Smooth muscle cell (in vitro differentiated cells): ENCODE measurements at regions not wholly inside any gene's neighbourhood (a gene's known extent, or its start where the extent isn't known, plus 50 kb on each side); places are given as distances from the start of the nearest gene placed in this dataset.

Experiments
- DNase-seq: peaks from one replicate; lab custom pipeline; 2025; ENCODE audit not compliant: unreplicated experiment; lab: John Stamatoyannopoulos, UW
- H2AFZ ChIP-seq: fragments of 200-600 bp; sonication (generic); 2 replicates; pipeline ENCODE4 v1.6.0; 2016; ENCODE audit warnings: antibody characterized with exemption, low read depth, mild to moderate bottlenecking
- H3F3A ChIP-seq: fragments of 200-600 bp; sonication (generic); 2 replicates; pipeline ENCODE4 v1.6.0; 2017; ENCODE audit warnings: antibody characterized with exemption, low read depth
- H3K27ac ChIP-seq: fragments of 200-600 bp; sonication (generic); 2 replicates; pipeline ENCODE4 v1.5.1; 2016; ENCODE audit warnings: low read depth, mild to moderate bottlenecking
- H3K27me3 ChIP-seq: fragments of 200-600 bp; sonication (generic); 2 replicates; pipeline ENCODE4 v1.6.1; 2016; ENCODE audit warnings: low read depth, mild to moderate bottlenecking
- H3K36me3 ChIP-seq: fragments of 200-600 bp; sonication (generic); 2 replicates; pipeline ENCODE4 v1.5.1; 2016; ENCODE audit warnings: low read depth
- H3K4me1 ChIP-seq: fragments of 200-600 bp; sonication (generic); 2 replicates; pipeline ENCODE4 v1.5.1; 2016; ENCODE audit warnings: low read depth
- H3K4me2 ChIP-seq: fragments of 200-600 bp; sonication (generic); 2 replicates; pipeline ENCODE4 v1.6.0; 2016; ENCODE audit warnings: mild to moderate bottlenecking
- H3K4me3 ChIP-seq: fragments of 200-600 bp; sonication (generic); 2 replicates; pipeline ENCODE4 v1.5.1; 2016; ENCODE audit warnings: mild to moderate bottlenecking
- H3K79me2 ChIP-seq: fragments of 200-600 bp; sonication (generic); 2 replicates; pipeline ENCODE4 v1.6.0; 2016; ENCODE audit warnings: low read depth, mild to moderate bottlenecking
- H3K9ac ChIP-seq: fragments of 200-600 bp; sonication (generic); 2 replicates; pipeline ENCODE4 v1.6.0; 2016; ENCODE audit warnings: low read depth
- H3K9me3 ChIP-seq: fragments of 200-600 bp; sonication (generic); replicated peaks from 2 replicates; pipeline ENCODE4 v1.5.1; 2016; ENCODE audit warnings: low read depth
- H4K20me1 ChIP-seq: fragments of 200-600 bp; sonication (generic); 2 replicates; pipeline ENCODE4 v1.6.0; 2016; ENCODE audit warnings: low read depth
- WGBS: methylation state at CpG from one replicate; pipeline ENCODE4 v1.1.7; 2016; ENCODE audit warnings: low lambda C conversion rate; 5-methylcytosine and 5-hydroxymethylcytosine counted together
- TF ChIP-seq, protein P1 (sequence below): fragments of 200-600 bp; sonication (generic); IDR thresholded peaks from 2 replicates; pipeline ENCODE4 v1.5.1; 2017; ENCODE audit warnings: borderline replicate concordance, mild to moderate bottlenecking, antibody characterized with exemption; ENCODE audit not compliant: insufficient read depth, poor library complexity, severe bottlenecking

DNA sequence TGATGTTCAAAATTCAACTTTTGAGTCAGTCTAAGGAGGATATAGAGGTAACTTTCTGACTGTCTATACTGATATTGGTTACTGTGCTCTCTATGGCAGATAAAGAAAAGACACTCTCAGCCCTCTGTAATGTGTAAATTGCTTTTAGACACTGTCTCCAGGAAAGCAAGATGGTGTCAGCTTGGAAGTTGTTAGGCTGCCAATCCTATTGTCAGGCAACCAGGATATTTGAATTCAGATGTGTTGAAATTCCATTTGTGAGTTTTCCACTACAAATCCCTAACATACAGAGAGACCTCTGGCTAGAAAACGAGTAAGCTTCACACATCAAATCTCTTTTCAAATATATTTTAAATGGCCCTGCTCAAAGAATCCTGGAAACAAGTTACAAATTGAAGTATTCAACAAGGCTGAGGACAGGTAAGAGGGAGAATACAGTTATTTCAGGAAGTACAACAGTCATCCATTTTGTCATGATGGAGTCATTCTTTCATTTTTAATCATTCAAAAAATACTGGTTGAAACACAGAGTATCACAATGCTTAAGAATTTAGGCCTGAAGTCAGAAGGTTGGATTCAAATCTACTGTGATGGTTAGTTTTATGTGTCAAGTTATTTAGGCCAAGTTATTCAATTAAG is 312.0 kb downstream of the OLFM4 start:
- H3K9me3 ChIP-seq: no peaks in the 10 kb centered on the region
- 93% methylated on average over 1 of the region's 1 CpG for WGBS
- H3K27me3 ChIP-seq: no peaks in the 10 kb centered on the region
- no peaks in the 10 kb centered on the region for H3F3A ChIP-seq
- H2AFZ ChIP-seq: no peak overlapping the region
- no peak overlapping the region for H3K4me3 ChIP-seq
- no peak overlapping the region for H3K9ac ChIP-seq
- no peak for DNase-seq
- no peak overlapping the region for H3K27ac ChIP-seq
- no peaks in the 10 kb centered on the region for H4K20me1 ChIP-seq
- peaks cover 8% of the 10 kb centered on the region for H3K4me1 ChIP-seq
- no peaks in the 10 kb centered on the region for H3K36me3 ChIP-seq
- TF ChIP-seq, protein P1, sequence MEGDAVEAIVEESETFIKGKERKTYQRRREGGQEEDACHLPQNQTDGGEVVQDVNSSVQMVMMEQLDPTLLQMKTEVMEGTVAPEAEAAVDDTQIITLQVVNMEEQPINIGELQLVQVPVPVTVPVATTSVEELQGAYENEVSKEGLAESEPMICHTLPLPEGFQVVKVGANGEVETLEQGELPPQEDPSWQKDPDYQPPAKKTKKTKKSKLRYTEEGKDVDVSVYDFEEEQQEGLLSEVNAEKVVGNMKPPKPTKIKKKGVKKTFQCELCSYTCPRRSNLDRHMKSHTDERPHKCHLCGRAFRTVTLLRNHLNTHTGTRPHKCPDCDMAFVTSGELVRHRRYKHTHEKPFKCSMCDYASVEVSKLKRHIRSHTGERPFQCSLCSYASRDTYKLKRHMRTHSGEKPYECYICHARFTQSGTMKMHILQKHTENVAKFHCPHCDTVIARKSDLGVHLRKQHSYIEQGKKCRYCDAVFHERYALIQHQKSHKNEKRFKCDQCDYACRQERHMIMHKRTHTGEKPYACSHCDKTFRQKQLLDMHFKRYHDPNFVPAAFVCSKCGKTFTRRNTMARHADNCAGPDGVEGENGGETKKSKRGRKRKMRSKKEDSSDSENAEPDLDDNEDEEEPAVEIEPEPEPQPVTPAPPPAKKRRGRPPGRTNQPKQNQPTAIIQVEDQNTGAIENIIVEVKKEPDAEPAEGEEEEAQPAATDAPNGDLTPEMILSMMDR: no peak
- H3K4me2 ChIP-seq: no peak overlapping the region
- H3K79me2 ChIP-seq: no peaks in the 10 kb centered on the region

DNA sequence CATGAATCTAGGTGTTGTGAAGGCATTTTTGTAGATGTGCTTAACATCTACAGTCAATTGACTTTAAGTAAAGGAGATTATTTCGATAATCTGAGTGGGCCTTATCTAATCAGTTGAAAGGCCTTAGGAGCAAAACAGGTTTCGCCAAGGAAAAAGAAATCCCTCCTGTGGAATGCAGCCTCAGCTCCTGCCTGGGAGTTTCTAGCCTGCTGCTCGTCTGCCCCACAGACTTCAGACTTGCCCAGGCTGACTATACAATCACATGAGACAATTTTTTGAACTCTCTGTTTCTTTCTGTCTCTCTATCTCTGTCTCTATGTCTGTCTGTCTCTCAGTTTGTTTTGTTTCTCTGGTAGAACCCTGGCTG is 312.5 kb downstream of the OLFM4 start:
- no peak overlapping the region for H3K4me2 ChIP-seq
- no peak for DNase-seq
- H3K27me3 ChIP-seq: no peaks in the 10 kb centered on the region
- no peaks in the 10 kb centered on the region for H3K79me2 ChIP-seq
- no peaks in the 10 kb centered on the region for H4K20me1 ChIP-seq
- 30% methylated on average over 3 of the region's 3 CpGs for WGBS
- no peaks in the 10 kb centered on the region for H3K36me3 ChIP-seq
- no peak overlapping the region for H3K27ac ChIP-seq
- no peaks in the 10 kb centered on the region for H3K9me3 ChIP-seq
- peaks cover 8% of the 10 kb centered on the region for H3K4me1 ChIP-seq
- no peak overlapping the region for H3K9ac ChIP-seq
- H3K4me3 ChIP-seq: no peak overlapping the region
- no peaks in the 10 kb centered on the region for H3F3A ChIP-seq
- no peak overlapping the region for H2AFZ ChIP-seq
- TF ChIP-seq, protein P1: no peak

DNA sequence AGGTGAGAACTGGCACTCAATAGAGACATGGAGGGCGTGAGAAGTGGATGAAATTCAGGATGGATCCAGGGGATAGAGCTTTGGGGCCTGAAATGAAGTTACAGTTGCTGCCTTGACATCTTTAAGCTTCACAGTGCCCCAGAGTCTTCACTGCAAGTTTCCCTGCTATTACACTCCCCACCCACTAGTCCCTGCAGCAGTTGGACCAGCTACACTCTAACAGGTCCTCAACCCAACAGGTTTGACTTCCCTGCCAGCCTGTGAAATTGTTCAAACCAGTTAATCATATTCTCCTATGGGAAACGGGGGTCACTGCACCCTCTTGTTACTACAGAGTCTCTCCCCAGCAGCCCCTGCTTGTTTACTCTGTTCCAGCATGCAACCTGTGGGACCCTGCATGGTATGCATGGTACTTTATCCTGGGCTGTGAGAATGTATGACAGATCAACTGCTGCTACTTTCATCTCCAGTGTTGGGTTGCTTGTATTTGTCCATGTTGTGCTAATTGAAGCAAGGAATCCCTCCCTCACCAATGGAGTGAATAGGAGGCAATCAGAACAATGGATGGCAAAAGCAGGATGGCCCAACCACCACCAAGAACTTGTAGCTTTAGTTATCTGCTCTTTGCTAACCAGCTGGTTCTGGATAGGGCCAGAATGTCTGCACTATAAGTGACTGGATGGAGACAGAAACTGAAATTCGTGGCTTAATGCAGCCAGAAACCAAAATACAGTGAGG is 314.2 kb downstream of the OLFM4 start:
- WGBS: 65% methylated on average over 3 of the region's 3 CpGs

More for the DNA sequence above, 314.2 kb downstream of the OLFM4 start:
- no peaks in the 10 kb centered on the region for H3K36me3 ChIP-seq
- H3K9ac ChIP-seq: no peak overlapping the region
- no peak for DNase-seq
- H2AFZ ChIP-seq: no peak overlapping the region
- H3K79me2 ChIP-seq: no peaks in the 10 kb centered on the region
- no peak overlapping the region for H3K27ac ChIP-seq
- H3K4me2 ChIP-seq: no peak overlapping the region
- TF ChIP-seq, protein P1: no peak
- H3F3A ChIP-seq: no peaks in the 10 kb centered on the region
- H3K4me3 ChIP-seq: no peak overlapping the region
- peaks cover 8% of the 10 kb centered on the region for H3K4me1 ChIP-seq
- H3K9me3 ChIP-seq: no peaks in the 10 kb centered on the region
- no peaks in the 10 kb centered on the region for H3K27me3 ChIP-seq
- H4K20me1 ChIP-seq: no peaks in the 10 kb centered on the region
